NCI-H2227 (cell line): ENCODE measurements at regions not wholly inside any gene's neighbourhood (a gene's known extent, or its start where the extent isn't known, plus 50 kb on each side); places are given as distances from the start of the nearest gene placed in this dataset.

Experiments used
- DNase-seq: peaks from one replicate; lab custom pipeline; 2025; ENCODE audit not compliant: unreplicated experiment; lab: John Stamatoyannopoulos, UW

DNA sequence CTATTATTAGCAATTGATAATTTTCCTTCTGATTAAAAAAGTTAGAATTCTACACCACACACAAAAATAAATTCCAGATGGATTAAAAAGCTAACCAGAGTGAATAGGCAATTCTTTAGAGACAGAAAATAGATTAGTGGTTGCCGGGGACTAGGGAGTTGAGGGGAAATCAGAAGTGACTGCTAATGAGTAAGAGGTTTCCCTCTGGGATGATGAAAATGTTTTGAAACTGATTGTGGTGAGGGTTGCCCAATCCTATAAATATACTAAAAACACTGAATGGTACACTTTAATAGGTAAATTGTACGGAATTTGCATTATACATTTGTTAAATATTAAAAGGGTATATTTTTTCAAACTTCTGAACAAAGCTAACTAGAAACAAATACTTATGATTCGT lies 214.9 kb downstream of the GPAM start:
- DNase-seq, result no peak

DNA sequence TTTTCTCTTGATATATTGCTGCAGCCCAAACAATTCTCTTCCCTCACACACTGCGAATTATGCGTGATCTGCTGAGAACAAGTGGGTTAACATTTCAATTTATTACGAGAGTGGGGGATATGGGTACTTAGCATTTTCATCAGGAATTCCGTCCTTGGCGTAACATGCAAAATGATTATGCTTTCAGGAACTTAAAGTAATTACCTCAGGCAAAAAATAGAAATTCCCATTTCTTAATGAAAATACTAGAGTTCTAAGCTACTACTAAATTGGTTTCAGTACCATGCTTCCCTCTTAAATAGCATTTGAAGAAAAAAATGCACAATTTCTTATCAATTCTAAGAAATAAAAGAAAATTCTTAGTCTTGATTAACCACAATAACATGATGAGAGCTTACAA lies 213.5 kb downstream of the GPAM start:
- no peak for DNase-seq

GRCh38 chr10:111972109-111972508 lies 211.5 kb downstream of the GPAM start:
- DNase-seq, result no peak

DNA sequence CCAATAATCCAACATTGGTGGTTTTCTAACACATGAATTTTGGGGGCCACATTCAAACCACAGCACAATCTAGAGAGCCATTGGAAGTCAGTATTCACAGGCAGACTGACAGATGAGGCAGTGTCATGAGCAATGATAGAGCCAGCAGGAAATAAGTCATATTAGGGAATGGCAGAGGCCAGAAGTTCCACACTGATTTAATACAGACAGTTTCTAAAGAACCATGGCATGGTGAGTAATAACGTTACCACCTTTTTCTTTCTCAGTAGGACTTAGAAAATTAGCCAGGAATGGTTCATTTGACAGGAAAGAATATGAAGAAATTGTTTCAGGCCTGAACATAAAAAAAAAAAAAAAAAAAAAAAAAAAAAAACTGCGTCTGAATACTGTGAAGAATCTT lies 210.3 kb downstream of the GPAM start:
- DNase-seq, result no peak

GRCh38 chr10:111973826-111974225 lies 209.7 kb downstream of the GPAM start:
- no peak for DNase-seq

DNA sequence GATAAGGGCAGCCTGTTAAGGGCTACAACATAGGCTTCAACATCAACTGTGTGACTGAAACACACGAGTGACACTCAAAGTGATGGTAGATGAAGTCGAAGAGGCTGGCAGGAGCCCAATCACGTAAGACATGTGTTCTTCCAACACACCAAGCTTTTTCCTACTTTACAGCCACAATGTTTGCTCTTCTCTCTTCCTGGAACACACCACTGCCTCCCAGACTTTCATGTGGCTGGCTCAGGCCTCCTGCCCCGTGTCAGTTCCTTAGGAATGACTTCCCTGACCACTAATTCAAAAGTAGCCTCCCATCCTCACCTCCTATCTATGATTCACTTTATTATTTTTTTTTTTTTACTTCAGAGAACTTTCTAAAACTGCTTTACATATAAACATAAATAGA lies 209.2 kb downstream of the GPAM start:
- DNase-seq, result no peak

- DNase-seq, result no peak
These were observed 207.0 kb downstream of the GPAM start for GRCh38 chr10:111976557-111976956.

DNA sequence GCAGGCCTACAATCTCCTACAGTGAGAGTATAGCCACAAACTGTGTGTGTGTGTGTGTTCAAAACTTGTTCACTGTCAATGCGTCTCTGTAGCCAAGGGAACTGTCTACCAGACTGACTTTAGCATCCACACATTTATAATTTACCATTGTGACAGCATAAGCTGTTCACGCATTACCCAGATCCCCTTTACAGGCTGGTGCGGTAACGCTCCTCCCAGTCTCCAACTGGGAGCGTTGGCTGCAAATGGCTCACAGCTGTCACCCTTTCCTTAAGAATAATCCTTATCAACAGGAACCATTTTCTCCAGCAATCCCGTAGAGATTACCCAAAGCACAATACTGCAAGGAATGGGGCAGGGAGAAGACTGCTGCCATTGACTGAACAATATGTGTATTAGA lies 199.5 kb downstream of the GPAM start:
- no peak for DNase-seq

- no peak for DNase-seq
These were observed 197.5 kb downstream of the GPAM start for GRCh38 chr10:111986079-111986478.

DNA sequence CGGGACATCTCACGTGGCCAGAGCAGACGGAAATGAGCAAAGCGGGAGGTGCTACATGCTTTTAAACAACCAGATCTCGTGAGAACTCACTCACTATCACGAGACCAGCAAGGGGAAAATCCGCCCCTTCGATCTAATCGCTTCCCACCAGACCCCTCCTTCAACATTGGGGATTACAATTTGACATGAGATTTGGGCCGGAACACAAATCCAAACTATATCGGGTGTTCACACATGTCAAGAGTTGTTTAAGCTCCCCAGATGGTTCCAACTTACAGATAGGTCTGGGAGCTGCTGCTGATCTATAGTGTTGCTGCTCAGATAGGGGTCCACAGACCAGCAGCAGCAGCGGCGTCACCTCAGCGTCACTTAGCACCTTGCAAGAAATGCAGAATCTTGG lies 194.9 kb downstream of the GPAM start:
- no peak for DNase-seq

DNA sequence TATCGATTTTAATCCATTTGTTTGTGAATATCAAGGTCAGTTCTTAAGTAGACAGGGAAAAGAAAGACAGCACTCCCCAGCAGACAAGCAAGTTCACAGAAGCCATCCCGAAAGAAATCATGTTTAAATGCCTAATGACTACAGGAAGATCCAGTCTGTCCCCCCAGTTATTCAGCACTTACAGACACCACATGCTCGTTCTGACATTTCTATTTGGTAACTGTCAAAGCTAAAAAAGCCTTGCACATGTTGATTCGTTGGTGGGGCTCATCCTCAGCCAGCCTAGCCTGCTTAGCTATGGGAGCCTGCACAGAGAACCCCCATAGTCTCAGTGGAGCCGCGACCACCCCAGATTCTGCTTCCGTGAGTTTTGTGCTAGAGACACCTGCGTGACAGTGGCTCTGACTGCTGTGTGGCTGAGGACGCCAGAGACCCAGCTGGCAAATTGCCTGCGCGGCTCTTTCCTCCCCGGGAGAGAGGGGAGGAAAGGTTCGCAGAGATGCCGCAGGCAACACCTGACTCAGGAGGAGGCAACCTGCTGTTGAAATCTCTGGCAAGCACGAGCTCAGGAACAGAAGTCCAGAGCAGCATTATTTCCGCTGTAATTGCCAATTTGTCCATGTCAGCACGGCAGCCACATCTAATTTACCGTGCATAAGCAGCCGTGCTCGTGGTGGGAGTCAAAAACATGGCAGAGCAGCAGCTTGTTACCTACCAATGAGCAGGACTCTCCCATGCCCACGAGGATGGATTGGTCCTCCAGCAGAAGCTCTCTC lies 194.2 kb downstream of the GPAM start:
- DNase-seq, result no peak

DNA sequence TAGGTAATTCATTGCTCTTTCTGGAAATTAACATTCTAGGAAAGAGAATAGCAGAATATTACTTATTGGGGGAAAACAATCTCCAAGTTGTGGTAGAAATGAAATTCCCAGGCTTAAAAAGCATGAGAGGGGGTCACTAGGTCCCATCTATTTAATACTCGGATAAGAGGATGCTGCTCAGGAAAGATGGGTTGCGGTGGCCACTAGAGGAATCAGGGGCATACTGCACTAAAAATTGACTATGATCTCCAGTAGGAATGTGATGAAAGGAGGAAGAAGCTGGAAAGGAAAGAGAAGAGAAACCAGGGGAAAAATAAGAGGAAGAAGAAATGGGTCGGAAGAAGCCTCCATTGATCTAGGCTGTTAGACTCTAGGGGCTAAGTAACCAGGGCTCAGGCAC lies 192.8 kb downstream of the GPAM start:
- DNase-seq, result no peak

GRCh38 chr10:111993321-111993720 lies 190.2 kb downstream of the GPAM start:
- DNase-seq, result no peak

DNA sequence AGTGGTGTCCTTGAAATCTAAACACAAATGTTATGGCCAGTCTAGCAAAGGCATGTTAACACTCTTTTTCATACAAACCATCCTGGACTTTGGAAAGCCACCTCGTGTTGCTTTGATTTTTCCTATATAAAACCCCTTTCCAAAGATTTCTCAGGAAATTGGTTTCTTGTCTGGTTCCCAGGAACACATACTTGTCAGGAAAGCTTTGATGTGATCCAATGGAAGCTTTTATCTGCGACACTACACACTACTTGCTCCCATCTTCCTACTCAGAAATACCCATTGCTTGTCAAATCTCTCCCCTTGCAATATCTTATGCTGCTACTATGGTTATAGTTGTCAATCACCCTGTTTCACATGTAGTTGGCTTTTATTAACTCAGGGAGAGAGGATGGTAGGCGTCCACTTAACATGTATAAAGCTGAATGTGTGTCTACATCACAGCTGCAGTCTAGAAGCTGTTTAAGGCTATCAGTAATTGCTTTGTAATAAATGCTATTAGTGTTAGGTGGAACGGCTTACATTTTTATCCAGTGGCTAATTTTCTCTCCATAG lies 189.6 kb downstream of the GPAM start:
- DNase-seq, result no peak

DNA sequence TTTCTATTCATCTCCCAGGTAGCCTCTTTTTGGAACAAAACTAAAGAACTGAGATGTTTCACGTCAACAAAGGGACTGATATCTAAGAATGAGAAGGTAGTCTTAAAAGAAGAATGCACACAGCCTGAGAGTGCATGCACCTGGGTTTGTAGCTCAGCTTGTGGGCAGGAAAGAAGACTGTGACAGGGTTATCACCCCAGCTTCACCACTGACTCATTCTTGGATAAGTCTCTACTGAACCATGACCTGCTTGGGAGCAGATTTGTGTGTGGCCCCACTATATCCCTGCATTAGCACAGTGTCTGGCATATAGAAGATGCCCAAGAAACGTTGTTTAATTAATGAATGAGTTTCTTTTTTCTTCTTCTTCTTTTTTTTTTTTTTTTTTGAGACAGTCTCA lies 187.5 kb downstream of the GPAM start:
- DNase-seq, result no peak

GRCh38 chr10:111998728-111999127 lies 184.8 kb downstream of the GPAM start:
- DNase-seq, result no peak

GRCh38 chr10:111999205-111999914 lies 184.2 kb downstream of the GPAM start:
- no peak for DNase-seq

GRCh38 chr10:111999915-112000302 lies 183.7 kb downstream of the GPAM start:
- DNase-seq, result no peak

DNA sequence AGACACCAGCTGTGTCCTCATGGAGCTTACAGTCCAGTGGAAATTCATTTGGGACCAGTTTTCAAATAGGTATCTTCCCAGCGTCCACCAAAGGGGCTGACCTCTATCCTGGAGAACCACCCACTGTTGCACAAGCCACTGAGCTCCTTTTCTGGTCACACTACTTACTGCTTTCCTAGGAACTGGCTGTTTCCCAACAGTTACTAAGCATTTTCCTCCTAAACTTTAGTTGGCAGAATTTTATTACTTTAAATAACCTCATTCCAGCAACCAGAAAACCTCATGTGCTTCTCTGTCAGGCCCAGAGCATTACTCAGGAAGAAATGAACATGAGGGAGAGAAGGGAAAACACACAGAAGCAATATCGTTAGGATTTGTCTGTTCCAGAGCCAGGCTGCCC lies 183.1 kb downstream of the GPAM start:
- DNase-seq, result no peak

GRCh38 chr10:112002206-112002605 lies 181.4 kb downstream of the GPAM start:
- no peak for DNase-seq

DNA sequence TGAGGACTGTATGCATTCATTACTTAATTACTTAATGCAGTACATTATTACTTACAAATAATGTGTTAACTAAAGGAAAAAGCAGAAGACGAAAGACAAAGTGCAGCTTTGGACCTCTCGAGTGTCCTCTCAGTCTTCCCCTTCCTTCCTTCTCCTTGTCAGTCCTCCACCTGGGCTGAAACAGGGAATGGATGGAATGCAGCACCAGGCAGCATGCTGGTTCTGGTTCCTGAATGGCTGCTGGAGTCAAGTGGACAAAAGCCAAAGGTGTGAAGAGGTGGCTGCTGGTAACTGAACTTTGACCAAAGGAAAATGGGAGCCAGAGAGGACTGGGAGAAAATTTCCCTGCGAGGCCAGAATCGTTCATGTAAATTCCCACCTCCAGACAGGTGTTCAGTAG lies 179.5 kb downstream of the GPAM start:
- no peak for DNase-seq

DNA sequence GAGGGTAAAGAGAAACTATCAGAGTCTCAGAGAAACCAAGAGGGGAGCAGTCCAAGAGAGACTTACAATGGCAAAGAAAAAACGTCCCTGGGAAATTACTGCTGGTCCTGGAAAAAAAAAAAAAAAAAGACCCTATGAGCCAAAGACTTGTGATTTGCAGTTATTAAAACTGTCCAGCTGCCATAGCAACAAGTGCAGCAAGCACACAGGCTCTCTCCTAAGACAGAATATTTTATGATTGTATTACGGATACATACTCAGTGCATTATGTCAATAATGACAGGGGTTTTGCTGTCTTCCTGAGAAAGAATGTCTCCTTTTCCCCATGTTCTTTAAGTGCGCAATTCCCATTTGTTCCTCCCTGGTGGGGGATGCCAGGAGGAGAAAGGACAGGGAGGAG lies 178.5 kb downstream of the GPAM start:
- DNase-seq, result no peak
